ENCODE measurements at regions not wholly inside any gene's neighbourhood (a gene's known extent, or its start where the extent isn't known, plus 50 kb on each side); places are given as distances from the start of the nearest gene placed in this dataset.

GRCh38 chr5:124619121-124619520, 127.3 kb downstream of the ZNF608 start:
- no peak for TF ChIP-seq ZNF160 (CRISPR knock-in tag; IDR thresholded peaks at IDR 0.05)
- no peak for TF ChIP-seq PRDM15 (CRISPR knock-in tag; IDR thresholded peaks at IDR 0.05)
- TF ChIP-seq PRPF4 (IDR thresholded peaks at IDR 0.05; ENCODE audit: low read depth, low read length, poor library complexity, severe bottlenecking): no peak
- TF ChIP-seq, protein P1, sequence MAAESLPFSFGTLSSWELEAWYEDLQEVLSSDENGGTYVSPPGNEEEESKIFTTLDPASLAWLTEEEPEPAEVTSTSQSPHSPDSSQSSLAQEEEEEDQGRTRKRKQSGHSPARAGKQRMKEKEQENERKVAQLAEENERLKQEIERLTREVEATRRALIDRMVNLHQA (CRISPR knock-in tag; IDR thresholded peaks at IDR 0.05): no peak
- no peak for TF ChIP-seq ZNF318 (CRISPR knock-in tag; IDR thresholded peaks at IDR 0.05)
- no peak for TF ChIP-seq ELF1 (CRISPR knock-in tag; IDR thresholded peaks at IDR 0.05)
